Adipocyte (in vitro differentiated cells): ENCODE measurements at regions not wholly inside any gene's neighbourhood (a gene's known extent, or its start where the extent isn't known, plus 50 kb on each side); places are given as distances from the start of the nearest gene placed in this dataset.

Source experiments
- DNase-seq: peaks from one replicate; pipeline ENCODE4 v3.0.0-alpha.2; 2015; ENCODE audit warnings: low read depth
- H3K27me3 ChIP-seq: replicated peaks from 2 replicates; pipeline ENCODE4 v1.7.0; 2013; ENCODE audit warnings: mild to moderate bottlenecking, low read length, moderate library complexity; ENCODE audit not compliant: control insufficient read depth, insufficient read depth
- H3K36me3 ChIP-seq: 2 replicates; pipeline ENCODE4 v1.7.0; 2013; ENCODE audit warnings: low read length, mild to moderate bottlenecking, moderate library complexity; ENCODE audit not compliant: control insufficient read depth, insufficient read depth, severe bottlenecking
- H3K4me1 ChIP-seq: 2 replicates; pipeline ENCODE4 v1.7.0; 2013; ENCODE audit warnings: mild to moderate bottlenecking, low read length, moderate library complexity; ENCODE audit not compliant: control insufficient read depth, insufficient read depth
- H3K4me3 ChIP-seq: 2 replicates; pipeline ENCODE4 v1.7.0; 2013; ENCODE audit warnings: mild to moderate bottlenecking, low read length, moderate library complexity
- H3K9ac ChIP-seq: 2 replicates; pipeline ENCODE4 v1.7.0; 2013; ENCODE audit warnings: mild to moderate bottlenecking, low read length, moderate library complexity
- H3K9me3 ChIP-seq: 2 replicates; pipeline ENCODE4 v1.7.0; 2013; ENCODE audit warnings: mild to moderate bottlenecking, low read length, moderate library complexity; ENCODE audit not compliant: control insufficient read depth

GRCh38 chr1:201778279-201779065 is 50.5 kb upstream of the IPO9 start:
- no peaks in the 10 kb centered on the region for H3K27me3 ChIP-seq
- DNase-seq: peak; percentile 56
- H3K4me1 ChIP-seq: peaks cover 79% of the 10 kb centered on the region
- no peaks in the 10 kb centered on the region for H3K9me3 ChIP-seq
- H3K9ac ChIP-seq: peak overlapping the region; percentile 85
- H3K36me3 ChIP-seq: peaks cover 57% of the 10 kb centered on the region
- H3K4me3 ChIP-seq: peak overlapping the region; percentile 51
